GM12878 (cell line): ENCODE measurements at regions not wholly inside any gene's neighbourhood (a gene's known extent, or its start where the extent isn't known, plus 50 kb on each side); places are given as distances from the start of the nearest gene placed in this dataset.

Experiments used
- ATAC-seq: fragments of 200-7000 bp; cut with Tn5 transposase; 3 replicates; pipeline ENCODE4 v1.9.1; 2020; ENCODE audit warnings: mild to moderate bottlenecking, moderate library complexity
- BruUV-seq: library from RNA; stranded (reverse); fragments of 400-500 nt; replicated peaks from 2 replicates; lab custom pipeline; 2021; lab: Mats Ljungman, UMichigan
- CTCF ChIA-PET: fragments of 300-600 bp; sonication (Branson Sonifier 250); formaldehyde crosslinking; extraction: SDS; loops from one replicate; lab custom pipeline; 2021; ENCODE audit warnings: inconsistent platforms; lab: Yijun Ruan, JAX
- POLR2A ChIA-PET: fragments of 350-600 bp; formaldehyde crosslinking; extraction: SDS; loops from one replicate; lab custom pipeline; 2021; ENCODE audit warnings: inconsistent platforms; lab: Charles Lee
- RAD21 ChIA-PET: fragments of 300-600 bp; sonication (Branson Sonifier 250); formaldehyde crosslinking; loops from one replicate; lab custom pipeline; 2023; ENCODE audit warnings: antibody characterized with exemption; ENCODE audit not compliant: unreplicated experiment; lab: Charles Lee
- SMC1A ChIA-PET: fragments of 300-600 bp; sonication (Branson Sonifier 250); formaldehyde crosslinking; loops from one replicate; lab custom pipeline; 2023; ENCODE audit not compliant: unreplicated experiment, uncharacterized antibody; lab: Charles Lee
- DNase-seq: peaks from one replicate; pipeline ENCODE4 v3.0.0-alpha.2; 2011; ENCODE audit warnings: low read depth, low spot score
- FAIRE-seq: peaks from 3 replicates; lab custom pipeline; 2011; peaks lifted over from hg19 to GRCh38; lab: Jason Lieb, UNC
- H2AFZ ChIP-seq: 2 replicates; pipeline ENCODE4 v1.6.0; 2011; ENCODE audit warnings: low read depth, low read length, control low read depth; ENCODE audit not compliant: control insufficient read depth
- H3K27ac ChIP-seq: 2 replicates; pipeline ENCODE4 v1.5.1; 2011; ENCODE audit warnings: control low read depth; ENCODE audit not compliant: control insufficient read depth, insufficient read depth
- H3K27me3 ChIP-seq, 2 experiments: replicated peaks in 1 of 2; 2 replicates each; pipeline versions ENCODE4 v1.6.0 to v1.6.1; 2011; ENCODE audit warnings: low read length in 1 of 2; ENCODE audit not compliant: control insufficient read depth in 2 of 2, insufficient read depth in 2 of 2
- H3K36me3 ChIP-seq, 2 experiments: 2 replicates each; pipeline ENCODE4 v1.5.1; 2011; ENCODE audit warnings: low read length in 1 of 2; ENCODE audit not compliant: control insufficient read depth in 2 of 2, insufficient read depth in 2 of 2
- H3K4me1 ChIP-seq: 2 replicates; pipeline ENCODE4 v1.6.1; 2011; ENCODE audit warnings: mild to moderate bottlenecking, low read length, moderate library complexity, mixed read lengths; ENCODE audit not compliant: control insufficient read depth, insufficient read depth
- H3K4me2 ChIP-seq: 2 replicates; pipeline ENCODE4 v1.6.0; 2011; ENCODE audit warnings: control low read depth; ENCODE audit not compliant: control insufficient read depth, insufficient read depth
- H3K4me3 ChIP-seq: fragments of 200-600 bp; sonication (generic); 2 replicates; pipeline ENCODE4 v1.5.1; 2016
- H3K79me2 ChIP-seq: 2 replicates; pipeline ENCODE4 v1.6.0; 2011; ENCODE audit warnings: low read length; ENCODE audit not compliant: control insufficient read depth, insufficient read depth
- H3K9ac ChIP-seq: 2 replicates; pipeline ENCODE4 v1.8.0; 2011; ENCODE audit warnings: low read length, control low read depth, mixed read lengths; ENCODE audit not compliant: control insufficient read depth, insufficient read depth
- H3K9me3 ChIP-seq: replicated peaks from 3 replicates; pipeline ENCODE4 v1.5.1; 2011; ENCODE audit warnings: mild to moderate bottlenecking, low read length; ENCODE audit not compliant: control insufficient read depth, insufficient read depth
- H4K20me1 ChIP-seq: 2 replicates; pipeline ENCODE4 v1.6.0; 2011; ENCODE audit not compliant: control insufficient read depth, insufficient read depth
- CREB1 ChIP-seq: IDR thresholded peaks from 2 replicates; pipeline ENCODE4 v1.6.1; 2012; ENCODE audit warnings: low read depth, mild to moderate bottlenecking, inconsistent platforms
- CREM ChIP-seq: IDR thresholded peaks from 2 replicates; pipeline ENCODE4 v1.6.1; 2014; ENCODE audit warnings: antibody characterized with exemption, low read depth
- EZH2 ChIP-seq: IDR thresholded peaks from 2 replicates; pipeline ENCODE4 v1.6.1; 2012; ENCODE audit warnings: low read depth, mild to moderate bottlenecking, control low read depth, inconsistent platforms, low read length, borderline replicate concordance; ENCODE audit not compliant: control insufficient read depth
- HDAC2 ChIP-seq: fragments of 200-600 bp; sonication (generic); IDR thresholded peaks from 2 replicates; pipeline ENCODE4 v1.6.1; 2017
- IKZF2 ChIP-seq, 2 experiments: fragments of 450-650 bp; IDR thresholded peaks; 2 replicates each; pipeline ENCODE4 v1.6.1; 2017; ENCODE audit warnings: mild to moderate bottlenecking in 2 of 2, moderate library complexity in 2 of 2
- NR2F1 ChIP-seq: fragments of 450-650 bp; conservative IDR thresholded peaks from 2 replicates; pipeline ENCODE4 v1.6.1; 2017; ENCODE audit warnings: mild to moderate bottlenecking
- PAX5 ChIP-seq: IDR thresholded peaks from 2 replicates; pipeline ENCODE4 v1.6.1; 2011; ENCODE audit warnings: low read depth, low read length, borderline replicate concordance
- SREBF1 ChIP-seq: IDR thresholded peaks from 2 replicates; pipeline ENCODE4 v1.6.1; 2012; ENCODE audit warnings: mild to moderate bottlenecking, low read length
- SREBF2 ChIP-seq: IDR thresholded peaks from 2 replicates; pipeline ENCODE4 v1.6.1; 2012; ENCODE audit warnings: mild to moderate bottlenecking, low read length
- SUZ12 ChIP-seq: fragments of 200-600 bp; sonication (generic); IDR thresholded peaks from one replicate; pipeline ENCODE4 v1.6.1; 2018; ENCODE audit warnings: antibody characterized with exemption, mild to moderate bottlenecking; ENCODE audit not compliant: unreplicated experiment
- TCF3 ChIP-seq: IDR thresholded peaks from 2 replicates; pipeline ENCODE4 v1.6.1; 2012; ENCODE audit warnings: low read depth, mild to moderate bottlenecking, low read length, borderline replicate concordance; ENCODE audit not compliant: insufficient read depth
- in situ Hi-C: fragments of 300-500 bp; cut with MboI; formaldehyde crosslinking; loops from 9 replicates; pipeline ENCODE4 v1.14.3; 2018; ENCODE audit warnings: mixed read lengths
- intact Hi-C: fragments of 100-400 bp; cut with micrococcal nuclease; formaldehyde crosslinking; loops from one replicate; pipeline ENCODE4 v1.14.2; 2022; ENCODE audit not compliant: unreplicated experiment
- TF ChIP-seq, protein P1 (sequence below): fragments of 450-650 bp; IDR thresholded peaks from 2 replicates; pipeline ENCODE4 v1.6.1; 2014; ENCODE audit warnings: mild to moderate bottlenecking
- TF ChIP-seq, protein P2 (sequence below): fragments of 450-650 bp; formaldehyde crosslinking; IDR thresholded peaks from 2 replicates; pipeline ENCODE4 v1.4.0; 2020; ENCODE audit warnings: mild to moderate bottlenecking, moderate library complexity
- TF ChIP-seq, protein P3 (sequence below): IDR thresholded peaks from 2 replicates; pipeline ENCODE4 v1.6.1; 2012; ENCODE audit warnings: improper control_type of control experiment, low read depth, low read length; ENCODE audit not compliant: insufficient replicate concordance

DNA sequence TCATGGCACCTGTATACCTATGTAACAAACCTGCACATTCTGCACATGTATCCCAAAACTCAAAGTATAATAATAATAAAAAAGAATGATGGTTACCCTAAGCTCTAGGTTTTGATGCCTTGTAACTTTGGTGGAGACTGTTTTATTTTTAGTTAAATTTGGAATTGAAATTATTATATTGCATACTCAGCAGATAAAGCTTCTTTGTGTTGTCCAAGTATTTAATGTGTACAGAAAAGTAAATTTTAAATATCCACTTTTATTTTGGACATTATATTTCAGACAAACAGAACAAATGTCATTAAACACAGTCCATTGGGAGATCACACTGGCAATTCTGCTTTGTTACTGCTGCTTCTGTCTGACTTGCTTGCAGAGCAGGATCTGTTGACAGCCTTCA is 684.5 kb upstream of the CT83 start:
- no peak for ATAC-seq
- RAD21 ChIA-PET, result no interaction called here
- BruUV-seq, result no TSS peak
- no peak overlapping the region for H3K27ac ChIP-seq
- POLR2A ChIA-PET, result interaction anchor here (0.5 kb wide), 1 partner anchor 143 kb away, joined by 3 read pairs; no protein-coding TSS in a partner anchor
- intact Hi-C loops (no loop called here), in situ Hi-C loops (no loop called here)
- DNase-seq, result no peak
- H3K27me3 ChIP-seq, result no peaks in the 10 kb centered on the region
- no peaks in the 10 kb centered on the region for H4K20me1 ChIP-seq
- no peak for FAIRE-seq
- H3K79me2 ChIP-seq, result no peaks in the 10 kb centered on the region
- H3K4me2 ChIP-seq, result no peak overlapping the region
- CTCF ChIA-PET, result no interaction called here
- no peak overlapping the region for H3K9ac ChIP-seq
- no peaks in the 10 kb centered on the region for H3K4me1 ChIP-seq
- H3K4me3 ChIP-seq, result no peak overlapping the region
- no peak overlapping the region for H2AFZ ChIP-seq
- H3K36me3 ChIP-seq, result no peaks in the 10 kb centered on the region
- no peaks in the 10 kb centered on the region for H3K9me3 ChIP-seq
- SMC1A ChIA-PET, result interaction anchor here (0.5 to 1.0 kb wide), 3 partner anchors 11 to 351 kb away, joined by 3 read pairs; no protein-coding TSS in a partner anchor
- TF ChIP-seq SREBF2, result no peak
- no peak for TF ChIP-seq NR2F1
- no peak for TF ChIP-seq EZH2
- TF ChIP-seq, protein P1, sequence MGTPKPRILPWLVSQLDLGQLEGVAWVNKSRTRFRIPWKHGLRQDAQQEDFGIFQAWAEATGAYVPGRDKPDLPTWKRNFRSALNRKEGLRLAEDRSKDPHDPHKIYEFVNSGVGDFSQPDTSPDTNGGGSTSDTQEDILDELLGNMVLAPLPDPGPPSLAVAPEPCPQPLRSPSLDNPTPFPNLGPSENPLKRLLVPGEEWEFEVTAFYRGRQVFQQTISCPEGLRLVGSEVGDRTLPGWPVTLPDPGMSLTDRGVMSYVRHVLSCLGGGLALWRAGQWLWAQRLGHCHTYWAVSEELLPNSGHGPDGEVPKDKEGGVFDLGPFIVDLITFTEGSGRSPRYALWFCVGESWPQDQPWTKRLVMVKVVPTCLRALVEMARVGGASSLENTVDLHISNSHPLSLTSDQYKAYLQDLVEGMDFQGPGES, result no peak
- TF ChIP-seq, protein P2, sequence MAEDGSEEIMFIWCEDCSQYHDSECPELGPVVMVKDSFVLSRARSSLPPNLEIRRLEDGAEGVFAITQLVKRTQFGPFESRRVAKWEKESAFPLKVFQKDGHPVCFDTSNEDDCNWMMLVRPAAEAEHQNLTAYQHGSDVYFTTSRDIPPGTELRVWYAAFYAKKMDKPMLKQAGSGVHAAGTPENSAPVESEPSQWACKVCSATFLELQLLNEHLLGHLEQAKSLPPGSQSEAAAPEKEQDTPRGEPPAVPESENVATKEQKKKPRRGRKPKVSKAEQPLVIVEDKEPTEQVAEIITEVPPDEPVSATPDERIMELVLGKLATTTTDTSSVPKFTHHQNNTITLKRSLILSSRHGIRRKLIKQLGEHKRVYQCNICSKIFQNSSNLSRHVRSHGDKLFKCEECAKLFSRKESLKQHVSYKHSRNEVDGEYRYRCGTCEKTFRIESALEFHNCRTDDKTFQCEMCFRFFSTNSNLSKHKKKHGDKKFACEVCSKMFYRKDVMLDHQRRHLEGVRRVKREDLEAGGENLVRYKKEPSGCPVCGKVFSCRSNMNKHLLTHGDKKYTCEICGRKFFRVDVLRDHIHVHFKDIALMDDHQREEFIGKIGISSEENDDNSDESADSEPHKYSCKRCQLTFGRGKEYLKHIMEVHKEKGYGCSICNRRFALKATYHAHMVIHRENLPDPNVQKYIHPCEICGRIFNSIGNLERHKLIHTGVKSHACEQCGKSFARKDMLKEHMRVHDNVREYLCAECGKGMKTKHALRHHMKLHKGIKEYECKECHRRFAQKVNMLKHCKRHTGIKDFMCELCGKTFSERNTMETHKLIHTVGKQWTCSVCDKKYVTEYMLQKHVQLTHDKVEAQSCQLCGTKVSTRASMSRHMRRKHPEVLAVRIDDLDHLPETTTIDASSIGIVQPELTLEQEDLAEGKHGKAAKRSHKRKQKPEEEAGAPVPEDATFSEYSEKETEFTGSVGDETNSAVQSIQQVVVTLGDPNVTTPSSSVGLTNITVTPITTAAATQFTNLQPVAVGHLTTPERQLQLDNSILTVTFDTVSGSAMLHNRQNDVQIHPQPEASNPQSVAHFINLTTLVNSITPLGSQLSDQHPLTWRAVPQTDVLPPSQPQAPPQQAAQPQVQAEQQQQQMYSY (CRISPR knock-in tag), result no peak
- TF ChIP-seq PAX5, result no peak
- TF ChIP-seq SUZ12, result no peak
- no peak for TF ChIP-seq HDAC2
- no peak for TF ChIP-seq CREB1
- TF ChIP-seq, protein P3, sequence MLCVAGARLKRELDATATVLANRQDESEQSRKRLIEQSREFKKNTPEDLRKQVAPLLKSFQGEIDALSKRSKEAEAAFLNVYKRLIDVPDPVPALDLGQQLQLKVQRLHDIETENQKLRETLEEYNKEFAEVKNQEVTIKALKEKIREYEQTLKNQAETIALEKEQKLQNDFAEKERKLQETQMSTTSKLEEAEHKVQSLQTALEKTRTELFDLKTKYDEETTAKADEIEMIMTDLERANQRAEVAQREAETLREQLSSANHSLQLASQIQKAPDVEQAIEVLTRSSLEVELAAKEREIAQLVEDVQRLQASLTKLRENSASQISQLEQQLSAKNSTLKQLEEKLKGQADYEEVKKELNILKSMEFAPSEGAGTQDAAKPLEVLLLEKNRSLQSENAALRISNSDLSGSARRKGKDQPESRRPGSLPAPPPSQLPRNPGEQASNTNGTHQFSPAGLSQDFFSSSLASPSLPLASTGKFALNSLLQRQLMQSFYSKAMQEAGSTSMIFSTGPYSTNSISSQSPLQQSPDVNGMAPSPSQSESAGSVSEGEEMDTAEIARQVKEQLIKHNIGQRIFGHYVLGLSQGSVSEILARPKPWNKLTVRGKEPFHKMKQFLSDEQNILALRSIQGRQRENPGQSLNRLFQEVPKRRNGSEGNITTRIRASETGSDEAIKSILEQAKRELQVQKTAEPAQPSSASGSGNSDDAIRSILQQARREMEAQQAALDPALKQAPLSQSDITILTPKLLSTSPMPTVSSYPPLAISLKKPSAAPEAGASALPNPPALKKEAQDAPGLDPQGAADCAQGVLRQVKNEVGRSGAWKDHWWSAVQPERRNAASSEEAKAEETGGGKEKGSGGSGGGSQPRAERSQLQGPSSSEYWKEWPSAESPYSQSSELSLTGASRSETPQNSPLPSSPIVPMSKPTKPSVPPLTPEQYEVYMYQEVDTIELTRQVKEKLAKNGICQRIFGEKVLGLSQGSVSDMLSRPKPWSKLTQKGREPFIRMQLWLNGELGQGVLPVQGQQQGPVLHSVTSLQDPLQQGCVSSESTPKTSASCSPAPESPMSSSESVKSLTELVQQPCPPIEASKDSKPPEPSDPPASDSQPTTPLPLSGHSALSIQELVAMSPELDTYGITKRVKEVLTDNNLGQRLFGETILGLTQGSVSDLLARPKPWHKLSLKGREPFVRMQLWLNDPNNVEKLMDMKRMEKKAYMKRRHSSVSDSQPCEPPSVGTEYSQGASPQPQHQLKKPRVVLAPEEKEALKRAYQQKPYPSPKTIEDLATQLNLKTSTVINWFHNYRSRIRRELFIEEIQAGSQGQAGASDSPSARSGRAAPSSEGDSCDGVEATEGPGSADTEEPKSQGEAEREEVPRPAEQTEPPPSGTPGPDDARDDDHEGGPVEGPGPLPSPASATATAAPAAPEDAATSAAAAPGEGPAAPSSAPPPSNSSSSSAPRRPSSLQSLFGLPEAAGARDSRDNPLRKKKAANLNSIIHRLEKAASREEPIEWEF, result no peak
- no peak for TF ChIP-seq IKZF2 (IDR thresholded peaks at IDR 0.05)
- no peak for TF ChIP-seq CREM
- TF ChIP-seq TCF3, result no peak
- no peak for TF ChIP-seq SREBF1
